ENCODE measurements at regions not wholly inside any gene's neighbourhood (a gene's known extent, or its start where the extent isn't known, plus 50 kb on each side); places are given as distances from the start of the nearest gene placed in this dataset.
A peak's percentile ranks its signal among the peaks of the same experiment; 100 is the strongest.

GRCh38 chr4:163804001-163804400 is 309.5 kb downstream of the TMA16 start:
- H3K4me1 ChIP-seq: no peaks in the 10 kb centered on the region
- no peak overlapping the region for H3K4me3 ChIP-seq
- DNase-seq: no peak
- H3K9me3 ChIP-seq: no peaks in the 10 kb centered on the region
- intact Hi-C loops (cut with DNase I; ENCODE audit: low total_unique reads): no loop called here
- no peak overlapping the region for H3K27ac ChIP-seq
- TF ChIP-seq POLR2AphosphoS5 (IDR thresholded peaks at IDR 0.05) (no peak), POLR2A (IDR thresholded peaks at IDR 0.05) (no peak), CTCF (IDR thresholded peaks at IDR 0.05) (no peak), EP300 (IDR thresholded peaks at IDR 0.05) (no peak)
- no peaks in the 10 kb centered on the region for H3K36me3 ChIP-seq
- H3K27me3 ChIP-seq: no peaks in the 10 kb centered on the region

GRCh38 chr4:163806653-163807052 is 312.2 kb downstream of the TMA16 start:
- H3K36me3 ChIP-seq: no peaks in the 10 kb centered on the region
- H3K27me3 ChIP-seq: no peaks in the 10 kb centered on the region
- 53 to 64% (median 59%) methylated on average over 2 of the region's 2 CpGs for WGBS, 5 donors
- H3K9me3 ChIP-seq: no peaks in the 10 kb centered on the region
- no peaks in the 10 kb centered on the region for H3K4me1 ChIP-seq
- intact Hi-C loops (cut with DNase I; ENCODE audit: low total_unique reads): no loop called here
- no peak overlapping the region for H3K4me3 ChIP-seq
- no peak for DNase-seq
- no peak overlapping the region for H3K27ac ChIP-seq
- TF ChIP-seq POLR2AphosphoS5 (IDR thresholded peaks at IDR 0.05): no peak
- no peak for TF ChIP-seq POLR2A (IDR thresholded peaks at IDR 0.05)
- no peak for TF ChIP-seq EP300 (IDR thresholded peaks at IDR 0.05)
- no peak for TF ChIP-seq CTCF (IDR thresholded peaks at IDR 0.05)

- TF ChIP-seq POLR2AphosphoS5 (IDR thresholded peaks at IDR 0.05): no peak
- TF ChIP-seq POLR2A (IDR thresholded peaks at IDR 0.05): no peak
- no peak for TF ChIP-seq EP300 (IDR thresholded peaks at IDR 0.05)
- 43 to 64% (median 50%) methylated on average over 2 of the region's 2 CpGs for WGBS, 5 donors
- no peaks in the 10 kb centered on the region for H3K36me3 ChIP-seq
- H3K4me3 ChIP-seq: no peak overlapping the region
- no peaks in the 10 kb centered on the region for H3K27me3 ChIP-seq
- no peak overlapping the region for H3K27ac ChIP-seq
- intact Hi-C loops (cut with DNase I; ENCODE audit: low total_unique reads): no loop called here
- DNase-seq: no peak
- H3K9me3 ChIP-seq: no peaks in the 10 kb centered on the region
- H3K4me1 ChIP-seq: no peaks in the 10 kb centered on the region
These were observed 313.5 kb downstream of the TMA16 start for GRCh38 chr4:163808011-163808410.

GRCh38 chr4:163810755-163811154 is 316.3 kb downstream of the TMA16 start:
- intact Hi-C loops (cut with DNase I; ENCODE audit: low total_unique reads): no loop called here
- WGBS, 5 donors: 27 to 61% (median 37%) methylated on average over 3 of the region's 3 CpGs
- H3K27me3 ChIP-seq: no peaks in the 10 kb centered on the region
- H3K27ac ChIP-seq: no peak overlapping the region
- no peaks in the 10 kb centered on the region for H3K9me3 ChIP-seq
- no peak overlapping the region for H3K4me3 ChIP-seq
- no peak for TF ChIP-seq EP300 (IDR thresholded peaks at IDR 0.05)
- TF ChIP-seq POLR2AphosphoS5 (IDR thresholded peaks at IDR 0.05): no peak
- no peak for TF ChIP-seq POLR2A (IDR thresholded peaks at IDR 0.05)
- DNase-seq: peak in 1 of 2 donors; percentile 10
- no peaks in the 10 kb centered on the region for H3K4me1 ChIP-seq
- H3K36me3 ChIP-seq: no peaks in the 10 kb centered on the region

GRCh38 chr4:163815776-163816175 is 321.3 kb downstream of the TMA16 start:
- DNase-seq: no peak
- TF ChIP-seq POLR2AphosphoS5 (IDR thresholded peaks at IDR 0.05): no peak
- TF ChIP-seq POLR2A (IDR thresholded peaks at IDR 0.05): no peak
- TF ChIP-seq CTCF (IDR thresholded peaks at IDR 0.05): no peak
- TF ChIP-seq EP300 (IDR thresholded peaks at IDR 0.05): no peak
- no peaks in the 10 kb centered on the region for H3K36me3 ChIP-seq
- 80 to 88% (median 86%) methylated on average over 2 of the region's 2 CpGs for WGBS, 5 donors
- no peaks in the 10 kb centered on the region for H3K9me3 ChIP-seq
- intact Hi-C loops (cut with DNase I; ENCODE audit: low total_unique reads): no loop called here
- H3K27me3 ChIP-seq: no peaks in the 10 kb centered on the region
- H3K4me1 ChIP-seq: no peaks in the 10 kb centered on the region
- no peak overlapping the region for H3K4me3 ChIP-seq
- no peak overlapping the region for H3K27ac ChIP-seq

Measured in stomach (tissue), 8 donors.